Testis (tissue), 2 donors: ENCODE measurements at regions not wholly inside any gene's neighbourhood (a gene's known extent, or its start where the extent isn't known, plus 50 kb on each side); places are given as distances from the start of the nearest gene placed in this dataset.

Source experiments
- POLR2A ChIP-seq: fragments of 450-650 bp; IDR thresholded peaks from one replicate; pipeline ENCODE4 v1.6.1; 2017; ENCODE audit warnings: antibody characterized with exemption, mild to moderate bottlenecking, moderate library complexity
- TF ChIP-seq, protein P1 (sequence below), 3 experiments: fragments of 450-650 bp in 2 of 3; fragments of 200-600 bp in 1 of 3; sonication (generic) in 1 of 3; IDR thresholded peaks; one replicate each; pipeline ENCODE4 v1.5.1; 2016 to 2019; ENCODE audit warnings: antibody characterized with exemption in 3 of 3, mild to moderate bottlenecking in 2 of 3, moderate library complexity in 1 of 3

DNA sequence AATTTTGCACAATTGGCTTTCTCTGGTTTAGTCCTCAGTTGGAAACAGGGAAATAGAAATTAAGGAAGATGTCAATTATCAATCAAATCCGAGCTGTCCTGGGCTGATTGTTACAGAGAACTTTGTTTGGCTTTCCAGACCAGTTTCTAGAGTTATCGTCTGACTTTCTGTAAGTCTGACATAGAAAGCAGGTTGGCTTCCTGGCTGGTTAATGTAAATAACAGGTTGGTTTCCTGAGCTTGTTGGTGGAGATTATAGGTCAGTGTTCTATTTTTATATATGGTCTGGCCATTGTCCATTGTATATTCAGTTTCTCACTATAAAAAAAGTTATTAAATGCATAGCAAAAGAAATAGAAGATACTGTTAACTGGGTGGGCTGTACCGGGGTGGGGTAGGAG is 204.8 kb downstream of the MBD2 start:
- TF ChIP-seq, protein P1, sequence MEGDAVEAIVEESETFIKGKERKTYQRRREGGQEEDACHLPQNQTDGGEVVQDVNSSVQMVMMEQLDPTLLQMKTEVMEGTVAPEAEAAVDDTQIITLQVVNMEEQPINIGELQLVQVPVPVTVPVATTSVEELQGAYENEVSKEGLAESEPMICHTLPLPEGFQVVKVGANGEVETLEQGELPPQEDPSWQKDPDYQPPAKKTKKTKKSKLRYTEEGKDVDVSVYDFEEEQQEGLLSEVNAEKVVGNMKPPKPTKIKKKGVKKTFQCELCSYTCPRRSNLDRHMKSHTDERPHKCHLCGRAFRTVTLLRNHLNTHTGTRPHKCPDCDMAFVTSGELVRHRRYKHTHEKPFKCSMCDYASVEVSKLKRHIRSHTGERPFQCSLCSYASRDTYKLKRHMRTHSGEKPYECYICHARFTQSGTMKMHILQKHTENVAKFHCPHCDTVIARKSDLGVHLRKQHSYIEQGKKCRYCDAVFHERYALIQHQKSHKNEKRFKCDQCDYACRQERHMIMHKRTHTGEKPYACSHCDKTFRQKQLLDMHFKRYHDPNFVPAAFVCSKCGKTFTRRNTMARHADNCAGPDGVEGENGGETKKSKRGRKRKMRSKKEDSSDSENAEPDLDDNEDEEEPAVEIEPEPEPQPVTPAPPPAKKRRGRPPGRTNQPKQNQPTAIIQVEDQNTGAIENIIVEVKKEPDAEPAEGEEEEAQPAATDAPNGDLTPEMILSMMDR (IDR thresholded peaks at IDR 0.05) = no peak
- TF ChIP-seq POLR2A = no peak
